Karpas-422 (cell line): ENCODE measurements at regions not wholly inside any gene's neighbourhood (a gene's known extent, or its start where the extent isn't known, plus 50 kb on each side); places are given as distances from the start of the nearest gene placed in this dataset.
A peak's percentile ranks its signal among the peaks of the same experiment; 100 is the strongest.

Experiments
- DNase-seq: peaks from one replicate; pipeline ENCODE4 v3.0.0-alpha.2; 2015
- H2AFZ ChIP-seq: fragments of 200-600 bp; sonication (generic); 2 replicates; pipeline ENCODE4 v1.6.1; 2014; ENCODE audit warnings: antibody characterized with exemption, low read length, mixed read lengths
- H3K27ac ChIP-seq: fragments of 200-600 bp; sonication (generic); 2 replicates; pipeline ENCODE4 v1.5.1; 2014; ENCODE audit warnings: mild to moderate bottlenecking, low read length, moderate library complexity
- H3K27me3 ChIP-seq: fragments of 200-600 bp; sonication (generic); 2 replicates; pipeline ENCODE4 v1.6.1; 2014; ENCODE audit warnings: low read length, mixed read lengths
- H3K36me3 ChIP-seq: fragments of 200-600 bp; sonication (generic); 2 replicates; pipeline ENCODE4 v1.6.1; 2014; ENCODE audit warnings: low read length, mixed read lengths; ENCODE audit not compliant: insufficient read depth
- H3K4me1 ChIP-seq: fragments of 200-600 bp; sonication (generic); 2 replicates; pipeline ENCODE4 v1.6.1; 2014; ENCODE audit warnings: mild to moderate bottlenecking, low read length, mixed read lengths
- H3K4me2 ChIP-seq: fragments of 200-600 bp; sonication (generic); 2 replicates; pipeline ENCODE4 v1.6.1; 2014; ENCODE audit warnings: low read length, low read depth, mild to moderate bottlenecking; ENCODE audit not compliant: poor library complexity, severe bottlenecking
- H3K4me3 ChIP-seq: fragments of 200-600 bp; sonication (generic); 2 replicates; pipeline ENCODE4 v1.5.1; 2014; ENCODE audit warnings: mild to moderate bottlenecking, antibody characterized with exemption, low read length, mixed read lengths
- H3K79me2 ChIP-seq: fragments of 200-600 bp; sonication (generic); 2 replicates; pipeline ENCODE4 v1.6.1; 2014; ENCODE audit warnings: mild to moderate bottlenecking, low read length, mixed read lengths
- H3K9ac ChIP-seq: fragments of 200-600 bp; sonication (generic); 2 replicates; pipeline ENCODE4 v1.6.0; 2014; ENCODE audit warnings: low read length
- H3K9me2 ChIP-seq: fragments of 200-600 bp; sonication (generic), shearing (Covaris generic); replicated peaks from 2 replicates; pipeline ENCODE4 v1.6.0; 2014; ENCODE audit warnings: mild to moderate bottlenecking, low read length, moderate library complexity; ENCODE audit not compliant: insufficient read depth
- H3K9me3 ChIP-seq: fragments of 300-700, 200-600 bp; sonication (generic); 2 replicates; pipeline ENCODE4 v1.6.1; 2014; ENCODE audit warnings: low read length, mixed read lengths
- H4K20me1 ChIP-seq: fragments of 200-600 bp; sonication (generic); 2 replicates; pipeline ENCODE4 v1.6.1; 2014; ENCODE audit warnings: mild to moderate bottlenecking, antibody characterized with exemption, low read length, low read depth; ENCODE audit not compliant: insufficient read depth

- no peaks in the 10 kb centered on the region for H3K4me1 ChIP-seq
- no peaks in the 10 kb centered on the region for H4K20me1 ChIP-seq
- H3K4me3 ChIP-seq, result no peak overlapping the region
- no peak overlapping the region for H2AFZ ChIP-seq
- DNase-seq, result no peak
- no peaks in the 10 kb centered on the region for H3K27me3 ChIP-seq
- H3K4me2 ChIP-seq, result no peak overlapping the region
- no peak overlapping the region for H3K9ac ChIP-seq
- H3K27ac ChIP-seq, result no peak overlapping the region
- no peaks in the 10 kb centered on the region for H3K9me3 ChIP-seq
- no peaks in the 10 kb centered on the region for H3K79me2 ChIP-seq
- no peaks in the 10 kb centered on the region for H3K36me3 ChIP-seq
- H3K9me2 ChIP-seq, result no peaks in the 10 kb centered on the region
Observed at GRCh38 chr2:234620018-234620417, 123.1 kb upstream of the ARL4C start.

- Histone ChIP-seq H3K4me2 (no peak overlapping the region), H3K27ac (no peak overlapping the region), H3K36me3 (no peaks in the 10 kb centered on the region), H3K27me3 (no peaks in the 10 kb centered on the region), H2AFZ (no peak overlapping the region), H3K79me2 (no peaks in the 10 kb centered on the region), H3K9ac (no peak overlapping the region), H3K9me3 (no peaks in the 10 kb centered on the region), H3K9me2 (no peaks in the 10 kb centered on the region), H3K4me1 (no peaks in the 10 kb centered on the region), H3K4me3 (no peak overlapping the region), H4K20me1 (no peaks in the 10 kb centered on the region)
- DNase-seq, result no peak
Observed at GRCh38 chr2:234615643-234616356, 118.9 kb upstream of the ARL4C start.

- DNase-seq, result peak; percentile 65
- no peaks in the 10 kb centered on the region for H3K79me2 ChIP-seq
- H3K4me3 ChIP-seq, result no peak overlapping the region
- H3K27me3 ChIP-seq, result no peaks in the 10 kb centered on the region
- no peaks in the 10 kb centered on the region for H4K20me1 ChIP-seq
- H2AFZ ChIP-seq, result no peak overlapping the region
- H3K4me2 ChIP-seq, result no peak overlapping the region
- H3K9me3 ChIP-seq, result no peaks in the 10 kb centered on the region
- no peak overlapping the region for H3K27ac ChIP-seq
- no peaks in the 10 kb centered on the region for H3K4me1 ChIP-seq
- no peaks in the 10 kb centered on the region for H3K9me2 ChIP-seq
- no peak overlapping the region for H3K9ac ChIP-seq
- no peaks in the 10 kb centered on the region for H3K36me3 ChIP-seq
Observed at GRCh38 chr2:234611209-234611608, 114.3 kb upstream of the ARL4C start.

- H2AFZ ChIP-seq, result no peak overlapping the region
- no peaks in the 10 kb centered on the region for H3K36me3 ChIP-seq
- H3K27me3 ChIP-seq, result no peaks in the 10 kb centered on the region
- DNase-seq, result no peak
- H3K9me3 ChIP-seq, result no peaks in the 10 kb centered on the region
- H3K4me2 ChIP-seq, result no peak overlapping the region
- no peaks in the 10 kb centered on the region for H4K20me1 ChIP-seq
- no peaks in the 10 kb centered on the region for H3K79me2 ChIP-seq
- H3K4me3 ChIP-seq, result no peak overlapping the region
- H3K4me1 ChIP-seq, result peaks cover 5% of the 10 kb centered on the region; the same call in 1 of the 2 replicates
- H3K9ac ChIP-seq, result no peak overlapping the region
- H3K27ac ChIP-seq, result no peak overlapping the region
- no peaks in the 10 kb centered on the region for H3K9me2 ChIP-seq
Observed at GRCh38 chr2:234608946-234609345, 112.1 kb upstream of the ARL4C start.

GRCh38 chr2:234607691-234608090 lies 110.8 kb upstream of the ARL4C start:
- Histone ChIP-seq H3K27me3 (no peaks in the 10 kb centered on the region), H3K9me3 (no peaks in the 10 kb centered on the region), H3K4me2 (no peak overlapping the region), H3K4me3 (no peak overlapping the region), H4K20me1 (no peaks in the 10 kb centered on the region), H3K36me3 (no peaks in the 10 kb centered on the region), H3K79me2 (no peaks in the 10 kb centered on the region), H3K9ac (no peak overlapping the region), H3K27ac (no peak overlapping the region), H3K4me1 (peaks cover 8% of the 10 kb centered on the region; the same call in 1 of the 2 replicates), H3K9me2 (no peaks in the 10 kb centered on the region), H2AFZ (no peak overlapping the region)
- DNase-seq, result no peak

GRCh38 chr2:234606896-234607295 lies 110.0 kb upstream of the ARL4C start:
- H3K79me2 ChIP-seq, result no peaks in the 10 kb centered on the region
- H3K4me1 ChIP-seq, result peaks cover 8% of the 10 kb centered on the region; the same call in 1 of the 2 replicates
- no peak overlapping the region for H2AFZ ChIP-seq
- H3K9me3 ChIP-seq, result no peaks in the 10 kb centered on the region
- H3K36me3 ChIP-seq, result no peaks in the 10 kb centered on the region
- H3K4me2 ChIP-seq, result no peak overlapping the region
- no peak overlapping the region for H3K9ac ChIP-seq
- H3K4me3 ChIP-seq, result no peak overlapping the region
- H3K9me2 ChIP-seq, result no peaks in the 10 kb centered on the region
- no peak overlapping the region for H3K27ac ChIP-seq
- no peak for DNase-seq
- no peaks in the 10 kb centered on the region for H4K20me1 ChIP-seq
- no peaks in the 10 kb centered on the region for H3K27me3 ChIP-seq

- H3K27me3 ChIP-seq, result no peaks in the 10 kb centered on the region
- H2AFZ ChIP-seq, result no peak overlapping the region
- H3K27ac ChIP-seq, result no peak overlapping the region
- no peak overlapping the region for H3K9ac ChIP-seq
- no peaks in the 10 kb centered on the region for H3K36me3 ChIP-seq
- H3K9me3 ChIP-seq, result no peaks in the 10 kb centered on the region
- H4K20me1 ChIP-seq, result no peaks in the 10 kb centered on the region
- peak; percentile 87 for DNase-seq
- H3K4me3 ChIP-seq, result no peak overlapping the region
- no peak overlapping the region for H3K4me2 ChIP-seq
- H3K4me1 ChIP-seq, result peaks cover 8% of the 10 kb centered on the region; the same call in 1 of the 2 replicates
- no peaks in the 10 kb centered on the region for H3K9me2 ChIP-seq
- no peaks in the 10 kb centered on the region for H3K79me2 ChIP-seq
Observed at GRCh38 chr2:234603619-234604018, 106.7 kb upstream of the ARL4C start.

GRCh38 chr2:234601213-234601612 lies 104.3 kb upstream of the ARL4C start:
- no peak for DNase-seq
- no peaks in the 10 kb centered on the region for H3K9me3 ChIP-seq

More at GRCh38 chr2:234601213-234601612, 104.3 kb upstream of the ARL4C start:
- no peaks in the 10 kb centered on the region for H3K79me2 ChIP-seq
- H3K4me2 ChIP-seq, result no peak overlapping the region
- H3K9me2 ChIP-seq, result no peaks in the 10 kb centered on the region
- no peak overlapping the region for H3K9ac ChIP-seq
- no peaks in the 10 kb centered on the region for H3K27me3 ChIP-seq
- no peak overlapping the region for H2AFZ ChIP-seq
- no peaks in the 10 kb centered on the region for H3K36me3 ChIP-seq
- no peak overlapping the region for H3K27ac ChIP-seq
- H3K4me1 ChIP-seq, result peaks cover 25% of the 10 kb centered on the region
- H4K20me1 ChIP-seq, result no peaks in the 10 kb centered on the region
- H3K4me3 ChIP-seq, result no peak overlapping the region
